ENCODE measurements at regions not wholly inside any gene's neighbourhood (a gene's known extent, or its start where the extent isn't known, plus 50 kb on each side); places are given as distances from the start of the nearest gene placed in this dataset.
A peak's percentile ranks its signal among the peaks of the same experiment; 100 is the strongest.

- no peak overlapping the region for H3K27ac ChIP-seq
Measured at GRCh38 chr1:185681034-185681633, 53.1 kb upstream of the HMCN1 start.

GRCh38 chr1:185680453-185680852, 53.7 kb upstream of the HMCN1 start:
- TF ChIP-seq CTCF (conservative IDR thresholded peaks at IDR 0.05) (no peak), ZFX (IDR thresholded peaks at IDR 0.05) (no peak)
- no peak overlapping the region for H3K27ac ChIP-seq

More at GRCh38 chr1:185681034-185681633, 53.1 kb upstream of the HMCN1 start:
- no peak for TF ChIP-seq ZFX (IDR thresholded peaks at IDR 0.05)
- peak; percentile 82 for TF ChIP-seq CTCF (conservative IDR thresholded peaks at IDR 0.05)

GRCh38 chr1:185679220-185679619, 55.0 kb upstream of the HMCN1 start:
- H3K27ac ChIP-seq = no peak overlapping the region
- TF ChIP-seq ZFX (IDR thresholded peaks at IDR 0.05) (no peak), CTCF (conservative IDR thresholded peaks at IDR 0.05) (no peak)

GRCh38 chr1:185676969-185677368, 57.2 kb upstream of the HMCN1 start:
- no peak for TF ChIP-seq ZFX (IDR thresholded peaks at IDR 0.05)
- no peak for TF ChIP-seq CTCF (conservative IDR thresholded peaks at IDR 0.05)
- H3K27ac ChIP-seq = no peak overlapping the region

GRCh38 chr1:185674201-185674600, 60.0 kb upstream of the HMCN1 start:
- TF ChIP-seq ZFX (IDR thresholded peaks at IDR 0.05) = no peak
- TF ChIP-seq CTCF (conservative IDR thresholded peaks at IDR 0.05) = no peak

GRCh38 chr1:185672719-185673360, 61.4 kb upstream of the HMCN1 start:
- no peak overlapping the region for H3K27ac ChIP-seq
- TF ChIP-seq ZFX (IDR thresholded peaks at IDR 0.05) (no peak), CTCF (conservative IDR thresholded peaks at IDR 0.05) (no peak)

More at GRCh38 chr1:185674201-185674600, 60.0 kb upstream of the HMCN1 start:
- H3K27ac ChIP-seq = no peak overlapping the region

GRCh38 chr1:185670187-185670627, 64.0 kb upstream of the HMCN1 start:
- TF ChIP-seq ZFX (IDR thresholded peaks at IDR 0.05) (no peak), CTCF (conservative IDR thresholded peaks at IDR 0.05) (peak; percentile 63)
- no peak overlapping the region for H3K27ac ChIP-seq

Data from C4-2B (cell line).